DMS53 treated with DMSO at 0.1 percent for 48 hours (cell line): ENCODE measurements at regions not wholly inside any gene's neighbourhood (a gene's known extent, or its start where the extent isn't known, plus 50 kb on each side); places are given as distances from the start of the nearest gene placed in this dataset.
"Not testable (repeated sequence)": the region's sequence is repeated elsewhere in the genome, so short reads cannot be mapped to it uniquely, and the experiment has no call there.

Experiments
- DNase-seq: peaks from one replicate; lab custom pipeline; 2025; ENCODE audit not compliant: unreplicated experiment; lab: John Stamatoyannopoulos, UW

- DNase-seq: no peak
Observed at GRCh38 chr11:115605871-115606497, 101.8 kb upstream of the CADM1 start.

GRCh38 chr11:115605397-115605796 is 101.2 kb upstream of the CADM1 start:
- DNase-seq: not testable (repeated sequence)

- no peak for DNase-seq
Observed at GRCh38 chr11:115599125-115599524, 94.9 kb upstream of the CADM1 start.

GRCh38 chr11:115598257-115598901 is 94.2 kb upstream of the CADM1 start:
- DNase-seq: no peak

GRCh38 chr11:115591380-115591779 is 87.2 kb upstream of the CADM1 start:
- DNase-seq: no peak

- no peak for DNase-seq
Observed at GRCh38 chr11:115590254-115590653, 86.0 kb upstream of the CADM1 start.

- DNase-seq: no peak
Observed at GRCh38 chr11:115587718-115588342, 83.6 kb upstream of the CADM1 start.

GRCh38 chr11:115585361-115586024 is 81.3 kb upstream of the CADM1 start:
- no peak for DNase-seq

GRCh38 chr11:115581871-115582639 is 77.8 kb upstream of the CADM1 start:
- peak; percentile 85 for DNase-seq

- DNase-seq: no peak
Observed at GRCh38 chr11:115580927-115581680, 76.9 kb upstream of the CADM1 start.

GRCh38 chr11:115580416-115580815 is 76.2 kb upstream of the CADM1 start:
- DNase-seq: no peak

- DNase-seq: no peak
Observed at GRCh38 chr11:115579181-115579825, 75.1 kb upstream of the CADM1 start.

- DNase-seq: no peak
Observed at GRCh38 chr11:115578275-115578674, 74.1 kb upstream of the CADM1 start.

GRCh38 chr11:115577701-115578100 is 73.5 kb upstream of the CADM1 start:
- DNase-seq: no peak

GRCh38 chr11:115576606-115577380 is 72.6 kb upstream of the CADM1 start:
- DNase-seq: no peak

GRCh38 chr11:115572551-115572950 is 68.3 kb upstream of the CADM1 start:
- DNase-seq: no peak

- no peak for DNase-seq
Observed at GRCh38 chr11:115566180-115566764, 62.1 kb upstream of the CADM1 start.

GRCh38 chr11:115564851-115565250 is 60.6 kb upstream of the CADM1 start:
- no peak for DNase-seq

GRCh38 chr11:115561116-115561515 is 56.9 kb upstream of the CADM1 start:
- DNase-seq: no peak
